HK-2 (cell line): ENCODE measurements at regions not wholly inside any gene's neighbourhood (a gene's known extent, or its start where the extent isn't known, plus 50 kb on each side); places are given as distances from the start of the nearest gene placed in this dataset.

Experiments used
- DNase-seq: peaks from one replicate; pipeline ENCODE4 v3.0.0-alpha.2; 2018; ENCODE audit not compliant: unreplicated experiment

GRCh38 chr15:36469311-36469966, 110.0 kb upstream of the CDIN1 start:
- DNase-seq, result no peak

GRCh38 chr15:36472672-36473071, 106.8 kb upstream of the CDIN1 start:
- DNase-seq, result no peak

GRCh38 chr15:36478561-36478960, 100.9 kb upstream of the CDIN1 start:
- DNase-seq, result no peak

- DNase-seq, result no peak
These were observed 100.1 kb upstream of the CDIN1 start for GRCh38 chr15:36479200-36479896.

- DNase-seq, result no peak
These were observed 98.3 kb upstream of the CDIN1 start for GRCh38 chr15:36481156-36481555.

GRCh38 chr15:36483409-36483808, 96.0 kb upstream of the CDIN1 start:
- DNase-seq, result no peak

GRCh38 chr15:36484038-36484778, 95.2 kb upstream of the CDIN1 start:
- DNase-seq, result no peak

- DNase-seq, result no peak
These were observed 87.5 kb upstream of the CDIN1 start for GRCh38 chr15:36491912-36492311.

GRCh38 chr15:36495456-36495991, 83.9 kb upstream of the CDIN1 start:
- no peak for DNase-seq

- no peak for DNase-seq
These were observed 81.5 kb upstream of the CDIN1 start for GRCh38 chr15:36497901-36498300.

GRCh38 chr15:36498401-36498800, 81.0 kb upstream of the CDIN1 start:
- DNase-seq, result no peak

GRCh38 chr15:36498916-36499315, 80.5 kb upstream of the CDIN1 start:
- no peak for DNase-seq

GRCh38 chr15:36499412-36500389, 79.7 kb upstream of the CDIN1 start:
- DNase-seq, result no peak

GRCh38 chr15:36501063-36501678, 78.3 kb upstream of the CDIN1 start:
- peak; percentile 2 for DNase-seq

- no peak for DNase-seq
These were observed 76.9 kb upstream of the CDIN1 start for GRCh38 chr15:36502509-36502908.

- DNase-seq, result no peak
These were observed 72.6 kb upstream of the CDIN1 start for GRCh38 chr15:36506733-36507356.

- DNase-seq, result no peak
These were observed 72.0 kb upstream of the CDIN1 start for GRCh38 chr15:36507458-36507857.

GRCh38 chr15:36511594-36511993, 67.8 kb upstream of the CDIN1 start:
- DNase-seq, result no peak

- DNase-seq, result no peak
These were observed 61.7 kb upstream of the CDIN1 start for GRCh38 chr15:36517758-36518157.

GRCh38 chr15:36519067-36519466, 60.4 kb upstream of the CDIN1 start:
- no peak for DNase-seq

- no peak for DNase-seq
These were observed 54.0 kb upstream of the CDIN1 start for GRCh38 chr15:36525430-36525829.
